HCT116 (cell line): ENCODE measurements at regions not wholly inside any gene's neighbourhood (a gene's known extent, or its start where the extent isn't known, plus 50 kb on each side); places are given as distances from the start of the nearest gene placed in this dataset.
A peak's percentile ranks its signal among the peaks of the same experiment; 100 is the strongest.

Source experiments
- ATAC-seq: fragments of 200-7000 bp; cut with Tn5 transposase; 2 replicates; pipeline ENCODE4 v1.9.1; 2020; ENCODE audit warnings: mild to moderate bottlenecking, moderate library complexity
- BruUV-seq: library from RNA; stranded (reverse); fragments of 400-500 nt; replicated peaks from 2 replicates; lab custom pipeline; 2021; lab: Mats Ljungman, UMichigan
- CTCF ChIA-PET: fragments of 300-600 bp; sonication (Branson Sonifier 250); formaldehyde crosslinking; loops from one replicate; lab custom pipeline; 2021; ENCODE audit warnings: antibody characterized with exemption; lab: Charles Lee
- POLR2A ChIA-PET: fragments of 300-600, 350-600 bp; sonication (Branson Sonifier 250); formaldehyde crosslinking; loops from one replicate; lab custom pipeline; 2021; ENCODE audit warnings: antibody characterized with exemption; lab: Charles Lee
- RAD21 ChIA-PET, 2 experiments: fragments of 300-600 bp; sonication (Branson Sonifier 250); formaldehyde crosslinking; loops; one replicate each; lab custom pipeline; 2023; ENCODE audit warnings: low total read pairs in 2 of 2; ENCODE audit not compliant: uncharacterized antibody in 2 of 2, unreplicated experiment in 2 of 2, low non-redundant PET in 1 of 2; lab: Charles Lee
- DNase-seq: peaks from one replicate; pipeline ENCODE4 v3.0.0-alpha.2; 2010; ENCODE audit warnings: low read depth, low spot score
- H2AFZ ChIP-seq: fragments of 200-600 bp; shearing (Covaris generic), sonication (generic); 2 replicates; pipeline ENCODE4 v1.6.1; 2017; ENCODE audit warnings: low read depth, mixed run types, mixed read lengths, antibody characterized with exemption, low read length; ENCODE audit not compliant: poor library complexity, severe bottlenecking
- H3K27ac ChIP-seq: 2 replicates; pipeline ENCODE4 v1.5.1; 2012; ENCODE audit warnings: low read depth, low read length
- H3K27me3 ChIP-seq: fragments of 200-600 bp; sonication (generic); 2 replicates; pipeline ENCODE4 v1.6.1; 2016; ENCODE audit warnings: mixed run types, low read length, mixed read lengths; ENCODE audit not compliant: insufficient read depth
- H3K36me3 ChIP-seq, 2 experiments: fragments of 200-500 bp in 1 of 2; fragments of 200-600 bp in 1 of 2; sonication (Bioruptor generic) in 1 of 2; sonication (generic) in 1 of 2; 2 replicates each; pipeline versions ENCODE4 v1.5.1 to v1.6.1; 2014 to 2016; ENCODE audit warnings: low read length in 2 of 2, inconsistent platforms in 1 of 2, mixed read lengths in 1 of 2, mixed run types in 1 of 2; ENCODE audit not compliant: insufficient read depth in 2 of 2, control insufficient read depth in 1 of 2
- H3K4me1 ChIP-seq, 2 experiments: fragments of 200-600 bp in 1 of 2; sonication (generic) in 1 of 2; 2 replicates each; pipeline versions ENCODE4 v1.5.1 to v1.6.1; 2012 to 2017; ENCODE audit warnings: low read length in 2 of 2, inconsistent platforms in 1 of 2, mild to moderate bottlenecking in 1 of 2, mixed read lengths in 1 of 2, mixed run types in 1 of 2, moderate library complexity in 1 of 2; ENCODE audit not compliant: insufficient read depth in 2 of 2, control insufficient read depth in 1 of 2
- H3K4me2 ChIP-seq: fragments of 200-600 bp; sonication (generic); 2 replicates; pipeline ENCODE4 v1.6.1; 2017; ENCODE audit warnings: mixed run types, low read length, mixed read lengths
- H3K4me3 ChIP-seq, 2 experiments: fragments of 200-600 bp in 1 of 2; sonication (generic) in 1 of 2; replicated peaks in 1 of 2; 2 replicates each; pipeline ENCODE4 v1.5.1; 2011 to 2016; ENCODE audit warnings: low read length in 2 of 2, control low read depth in 1 of 2, low read depth in 1 of 2, mild to moderate bottlenecking in 1 of 2, mixed read lengths in 1 of 2, mixed run types in 1 of 2
- H3K79me2 ChIP-seq: fragments of 200-600 bp; sonication (generic); 2 replicates; pipeline ENCODE4 v1.6.1; 2017; ENCODE audit warnings: mild to moderate bottlenecking, mixed run types, low read length, moderate library complexity, mixed read lengths; ENCODE audit not compliant: insufficient read depth
- H3K9ac ChIP-seq: fragments of 200-600 bp; sonication (generic); 2 replicates; pipeline ENCODE4 v1.6.1; 2016; ENCODE audit warnings: low read length, mixed read lengths
- H3K9me2 ChIP-seq: fragments of 200-600 bp; sonication (generic), shearing (Covaris generic); 2 replicates; pipeline ENCODE4 v1.6.1; 2017; ENCODE audit warnings: mixed run types, mild to moderate bottlenecking, moderate library complexity; ENCODE audit not compliant: insufficient read depth
- H3K9me3 ChIP-seq, 2 experiments: fragments of 200-500 bp in 1 of 2; fragments of 200-600 bp in 1 of 2; sonication (Bioruptor generic) in 1 of 2; sonication (generic) in 1 of 2; 2 replicates each; pipeline ENCODE4 v1.6.1; 2014 to 2017; ENCODE audit warnings: low read length in 2 of 2, mixed read lengths in 2 of 2, inconsistent platforms in 1 of 2, low read depth in 1 of 2, mild to moderate bottlenecking in 1 of 2, mixed run types in 1 of 2, moderate library complexity in 1 of 2; ENCODE audit not compliant: control insufficient read depth in 1 of 2, insufficient read depth in 1 of 2
- H4K20me1 ChIP-seq: fragments of 200-600 bp; sonication (generic), shearing (Covaris generic); 2 replicates; pipeline ENCODE4 v1.6.1; 2017; ENCODE audit warnings: mixed run types, mild to moderate bottlenecking, moderate library complexity; ENCODE audit not compliant: insufficient read depth
- CBX3 ChIP-seq: IDR thresholded peaks from 2 replicates; pipeline ENCODE4 v1.6.1; 2012; ENCODE audit warnings: low read depth
- CEBPB ChIP-seq: IDR thresholded peaks from 2 replicates; pipeline ENCODE4 v1.6.1; 2012; ENCODE audit warnings: low read depth
- ELF1 ChIP-seq: IDR thresholded peaks from 2 replicates; pipeline ENCODE4 v1.6.1; 2012; ENCODE audit warnings: low read depth, borderline replicate concordance
- JUND ChIP-seq: IDR thresholded peaks from 2 replicates; pipeline ENCODE4 v1.6.1; 2012
- POLR2A ChIP-seq: IDR thresholded peaks from 2 replicates; pipeline ENCODE4 v1.7.0; 2011; ENCODE audit warnings: borderline replicate concordance; ENCODE audit not compliant: insufficient read depth, insufficient read length; ENCODE audit errors: extremely low read depth
- POLR2AphosphoS5 ChIP-seq: IDR thresholded peaks from 2 replicates; pipeline ENCODE4 v1.6.1; 2011; ENCODE audit warnings: mild to moderate bottlenecking, low read depth, low read length, moderate library complexity
- RAD21 ChIP-seq: IDR thresholded peaks from 2 replicates; pipeline ENCODE4 v1.6.1; 2012; ENCODE audit warnings: low read depth, mild to moderate bottlenecking
- SIN3A ChIP-seq: IDR thresholded peaks from 2 replicates; pipeline ENCODE4 v1.6.1; 2012; ENCODE audit warnings: low read depth
- SP1 ChIP-seq: IDR thresholded peaks from 2 replicates; pipeline ENCODE4 v1.6.1; 2012; ENCODE audit warnings: low read depth
- TCF7L2 ChIP-seq: IDR thresholded peaks from 2 replicates; pipeline ENCODE4 v1.7.0; 2011; ENCODE audit warnings: borderline replicate concordance, inconsistent platforms; ENCODE audit not compliant: insufficient read depth, insufficient read length; ENCODE audit errors: extremely low read depth
- YY1 ChIP-seq: IDR thresholded peaks from 2 replicates; pipeline ENCODE4 v1.6.1; 2011; ENCODE audit warnings: low read length, low read depth, moderate library complexity, mild to moderate bottlenecking; ENCODE audit not compliant: insufficient replicate concordance; ENCODE audit errors: extremely low read depth
- ZNF274 ChIP-seq: fragments of 200-500 bp; sonication (Bioruptor generic); IDR thresholded peaks from 2 replicates; pipeline ENCODE4 v1.6.1; 2014; ENCODE audit warnings: mild to moderate bottlenecking, low read depth, low read length, inconsistent platforms
- intact Hi-C: fragments of 100-400 bp; cut with micrococcal nuclease; formaldehyde crosslinking; loops from 2 replicates; pipeline ENCODE4 v1.10.0; 2022
- TF ChIP-seq, protein P1 (sequence below), 3 experiments: fragments of 200-600 bp in 1 of 3; sonication (generic) in 1 of 3; IDR thresholded peaks in 2 of 3; conservative IDR thresholded peaks in 1 of 3; 2 replicates each; pipeline ENCODE4 v1.5.1; 2012 to 2017; ENCODE audit warnings: low read depth in 2 of 3, low read length in 2 of 3, antibody characterized with exemption in 1 of 3, borderline replicate concordance in 1 of 3, control low read depth in 1 of 3, mild to moderate bottlenecking in 1 of 3, mixed read lengths in 1 of 3, mixed run types in 1 of 3, moderate library complexity in 1 of 3; ENCODE audit not compliant: insufficient read depth in 1 of 3
- TF ChIP-seq, protein P2 (sequence below): IDR thresholded peaks from 2 replicates; pipeline ENCODE4 v1.6.1; 2011; ENCODE audit warnings: mild to moderate bottlenecking, low read length, moderate library complexity; ENCODE audit not compliant: insufficient replicate concordance; ENCODE audit errors: extremely low read depth

DNA sequence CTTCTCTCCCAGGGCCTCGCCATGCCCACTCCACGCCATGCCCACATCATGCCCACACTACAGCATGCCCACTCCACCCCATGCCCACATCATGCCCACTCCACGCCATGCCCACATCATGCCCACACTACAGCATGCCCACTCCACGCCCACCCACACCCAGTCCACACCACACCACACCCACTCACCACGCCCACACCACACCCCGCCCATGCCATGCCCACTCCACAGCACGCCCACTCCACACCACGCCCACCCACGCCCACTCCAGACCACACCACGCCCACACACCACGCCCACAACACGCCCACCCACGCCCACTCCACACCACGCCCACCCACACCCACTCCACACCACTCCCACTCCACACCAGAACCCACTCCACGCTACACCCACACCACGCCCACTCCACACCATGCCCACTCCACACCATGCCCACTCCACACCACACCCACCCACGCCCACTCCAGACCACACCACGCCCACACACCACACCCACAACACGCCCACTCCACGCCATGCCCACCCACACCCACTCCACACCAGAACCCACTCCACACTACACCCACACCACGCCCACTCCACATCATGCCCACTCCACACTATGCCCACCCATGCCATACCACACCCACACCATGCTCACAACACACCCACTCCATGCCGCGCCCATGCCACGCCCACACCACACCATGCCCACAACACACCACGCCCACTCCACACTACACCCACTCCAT is 88.6 kb downstream of the ERMARD start:
- peaks cover 16% of the 10 kb centered on the region; the same call in 1 of the 2 replicates for H3K27me3 ChIP-seq
- DNase-seq (no peak), ATAC-seq (peak; percentile 48)
- H3K4me2 ChIP-seq = no peak overlapping the region
- RAD21 ChIA-PET = no interaction called here
- H3K4me3 ChIP-seq = no peak overlapping the region
- no peak overlapping the region for H3K9ac ChIP-seq
- CTCF ChIA-PET = no interaction called here
- no peaks in the 10 kb centered on the region for H3K36me3 ChIP-seq
- TF ChIP-seq POLR2AphosphoS5 (no peak), TCF7L2 (no peak), RAD21 (no peak)
- TF ChIP-seq, protein P1, sequence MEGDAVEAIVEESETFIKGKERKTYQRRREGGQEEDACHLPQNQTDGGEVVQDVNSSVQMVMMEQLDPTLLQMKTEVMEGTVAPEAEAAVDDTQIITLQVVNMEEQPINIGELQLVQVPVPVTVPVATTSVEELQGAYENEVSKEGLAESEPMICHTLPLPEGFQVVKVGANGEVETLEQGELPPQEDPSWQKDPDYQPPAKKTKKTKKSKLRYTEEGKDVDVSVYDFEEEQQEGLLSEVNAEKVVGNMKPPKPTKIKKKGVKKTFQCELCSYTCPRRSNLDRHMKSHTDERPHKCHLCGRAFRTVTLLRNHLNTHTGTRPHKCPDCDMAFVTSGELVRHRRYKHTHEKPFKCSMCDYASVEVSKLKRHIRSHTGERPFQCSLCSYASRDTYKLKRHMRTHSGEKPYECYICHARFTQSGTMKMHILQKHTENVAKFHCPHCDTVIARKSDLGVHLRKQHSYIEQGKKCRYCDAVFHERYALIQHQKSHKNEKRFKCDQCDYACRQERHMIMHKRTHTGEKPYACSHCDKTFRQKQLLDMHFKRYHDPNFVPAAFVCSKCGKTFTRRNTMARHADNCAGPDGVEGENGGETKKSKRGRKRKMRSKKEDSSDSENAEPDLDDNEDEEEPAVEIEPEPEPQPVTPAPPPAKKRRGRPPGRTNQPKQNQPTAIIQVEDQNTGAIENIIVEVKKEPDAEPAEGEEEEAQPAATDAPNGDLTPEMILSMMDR (IDR thresholded peaks at IDR 0.05 in 2 of 3, conservative IDR thresholded peaks at IDR 0.05 in 1 of 3; ENCODE audit: borderline replicate concordance in 1 of 3, insufficient read depth in 1 of 3, low read depth in 2 of 3, low read length in 2 of 3) = no peak
- H3K9me2 ChIP-seq = no peaks in the 10 kb centered on the region
- no peak overlapping the region for H2AFZ ChIP-seq
- H3K4me1 ChIP-seq = no peaks in the 10 kb centered on the region
- intact Hi-C loops = loop anchor here (10.0 kb wide), 1 partner anchor 425 kb away; no protein-coding TSS in a partner anchor
- H3K79me2 ChIP-seq = no peaks in the 10 kb centered on the region
- no peaks in the 10 kb centered on the region for H3K9me3 ChIP-seq
- no peaks in the 10 kb centered on the region for H4K20me1 ChIP-seq
- H3K27ac ChIP-seq = no peak overlapping the region
- POLR2A ChIA-PET = no interaction called here
- no TSS peak for BruUV-seq

DNA sequence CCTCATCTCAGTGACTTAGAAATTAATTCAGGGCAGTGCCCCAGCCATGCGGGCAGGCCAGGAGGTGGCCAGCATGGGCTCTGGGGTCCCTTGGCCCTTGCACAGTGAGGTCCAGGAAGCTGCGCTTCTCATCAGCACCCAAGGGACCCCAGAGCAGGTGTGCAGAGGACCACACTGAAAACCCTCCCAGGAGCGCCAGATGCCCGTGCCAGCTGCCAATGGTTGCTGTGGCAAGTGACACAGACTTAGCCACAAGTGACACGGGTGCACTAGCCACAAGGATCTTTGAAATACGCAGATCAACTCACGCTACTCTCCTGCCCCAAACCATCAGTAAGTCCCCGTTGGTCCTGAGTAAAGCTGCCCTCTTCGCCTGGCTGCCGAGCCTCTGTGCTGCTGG is 88.1 kb downstream of the ERMARD start:
- ATAC-seq = peak; percentile 38; the same call in 1 of the 2 replicates
- no peak overlapping the region for H3K4me2 ChIP-seq

More for the DNA sequence above, 88.1 kb downstream of the ERMARD start:
- DNase-seq = no peak
- TF ChIP-seq CEBPB (no peak), JUND (no peak), POLR2AphosphoS5 (no peak), YY1 (no peak), SP1 (no peak), TCF7L2 (no peak), SIN3A (no peak), ZNF274 (no peak), ELF1 (no peak), CBX3 (no peak), POLR2A (no peak)
- TF ChIP-seq, protein P2, sequence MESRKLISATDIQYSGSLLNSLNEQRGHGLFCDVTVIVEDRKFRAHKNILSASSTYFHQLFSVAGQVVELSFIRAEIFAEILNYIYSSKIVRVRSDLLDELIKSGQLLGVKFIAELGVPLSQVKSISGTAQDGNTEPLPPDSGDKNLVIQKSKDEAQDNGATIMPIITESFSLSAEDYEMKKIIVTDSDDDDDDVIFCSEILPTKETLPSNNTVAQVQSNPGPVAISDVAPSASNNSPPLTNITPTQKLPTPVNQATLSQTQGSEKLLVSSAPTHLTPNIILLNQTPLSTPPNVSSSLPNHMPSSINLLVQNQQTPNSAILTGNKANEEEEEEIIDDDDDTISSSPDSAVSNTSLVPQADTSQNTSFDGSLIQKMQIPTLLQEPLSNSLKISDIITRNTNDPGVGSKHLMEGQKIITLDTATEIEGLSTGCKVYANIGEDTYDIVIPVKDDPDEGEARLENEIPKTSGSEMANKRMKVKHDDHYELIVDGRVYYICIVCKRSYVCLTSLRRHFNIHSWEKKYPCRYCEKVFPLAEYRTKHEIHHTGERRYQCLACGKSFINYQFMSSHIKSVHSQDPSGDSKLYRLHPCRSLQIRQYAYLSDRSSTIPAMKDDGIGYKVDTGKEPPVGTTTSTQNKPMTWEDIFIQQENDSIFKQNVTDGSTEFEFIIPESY = no peak
- TF ChIP-seq, all 23 proteins: peak for 0
- Histone ChIP-seq H3K9me3 (no peaks in the 10 kb centered on the region), H3K27ac (no peak overlapping the region), H3K4me3 (no peak overlapping the region), H3K4me1 (no peaks in the 10 kb centered on the region), H3K79me2 (no peaks in the 10 kb centered on the region), H3K9me2 (no peaks in the 10 kb centered on the region), H3K36me3 (no peaks in the 10 kb centered on the region), H4K20me1 (no peaks in the 10 kb centered on the region), H3K27me3 (peaks cover 16% of the 10 kb centered on the region; the same call in 1 of the 2 replicates), H2AFZ (no peak overlapping the region), H3K9ac (no peak overlapping the region)
- POLR2A ChIA-PET = no interaction called here
- intact Hi-C loops = loop anchor here (10.0 kb wide), 1 partner anchor 425 kb away; no protein-coding TSS in a partner anchor
- BruUV-seq = no TSS peak
- CTCF ChIA-PET = no interaction called here
- RAD21 ChIA-PET = no interaction called here
